Activated CD4-positive, alpha-beta T cell treated with anti-CD3 and anti-CD28 coated beads for 36 hours (primary cell): ENCODE measurements at regions not wholly inside any gene's neighbourhood (a gene's known extent, or its start where the extent isn't known, plus 50 kb on each side); places are given as distances from the start of the nearest gene placed in this dataset.

Experiments used
- ATAC-seq: fragments of 200-7000 bp; cut with Tn5 transposase; one replicate; pipeline ENCODE4 v1.10.0; 2021; ENCODE audit warnings: mild to moderate bottlenecking, moderate library complexity
- CTCF ChIA-PET: fragments of 350-600 bp; sonication (Branson Sonifier 250); formaldehyde crosslinking; loops from one replicate; lab custom pipeline; 2021; ENCODE audit warnings: antibody characterized with exemption; lab: Charles Lee
- POLR2A ChIA-PET: fragments of 350-600 bp; sonication (Branson Sonifier 250); formaldehyde crosslinking; loops from one replicate; lab custom pipeline; 2021; ENCODE audit warnings: antibody characterized with exemption, inconsistent platforms; lab: Charles Lee
- DNase-seq: peaks from one replicate; pipeline ENCODE4 v3.0.0-alpha.2; 2020
- H3K27ac Mint-ChIP-seq: one replicate; pipeline ENCODE4 v1.8.0; 2021; ENCODE audit warnings: mixed read lengths
- H3K27me3 Mint-ChIP-seq: one replicate; pipeline ENCODE4 v1.8.0; 2021; ENCODE audit warnings: mixed read lengths
- H3K36me3 Mint-ChIP-seq: one replicate; pipeline ENCODE4 v1.8.0; 2021; ENCODE audit warnings: low read depth, mixed read lengths
- H3K4me1 Mint-ChIP-seq: one replicate; pipeline ENCODE4 v1.8.0; 2021; ENCODE audit warnings: mixed read lengths
- H3K4me3 Mint-ChIP-seq: one replicate; pipeline ENCODE4 v1.8.0; 2021; ENCODE audit warnings: mild to moderate bottlenecking, moderate library complexity, mixed read lengths
- H3K9me3 Mint-ChIP-seq: one replicate; pipeline ENCODE4 v1.8.0; 2021; ENCODE audit warnings: low read depth, mixed read lengths
- intact Hi-C, 2 experiments: fragments of 100-400 bp; cut with DNase I in 1 of 2; cut with micrococcal nuclease in 1 of 2; formaldehyde crosslinking; loops; one replicate each; pipeline versions ENCODE4 v1.14.2 to v1.15.1; 2022 to 2024; cut with DNase I, micrococcal nuclease

- Mint-ChIP-seq H3K4me1 (no peaks in the 10 kb centered on the region), H3K36me3 (no peaks in the 10 kb centered on the region), H3K27ac (no peak overlapping the region), H3K9me3 (no peaks in the 10 kb centered on the region), H3K27me3 (peaks cover 20% of the 10 kb centered on the region), H3K4me3 (no peak overlapping the region)
- ChIA-PET CTCF (interaction anchor here (0.8 kb wide), 1 partner anchor 9 kb away, joined by 3 read pairs; no protein-coding TSS in a partner anchor), POLR2A (no interaction called here)
- no peak for ATAC-seq
- intact Hi-C loops = no loop called here
- no peak for DNase-seq
Measured at GRCh38 chr9:117775591-117775990, 71.4 kb downstream of the TLR4 start.

GRCh38 chr9:117777823-117778222 is 73.6 kb downstream of the TLR4 start:
- Mint-ChIP-seq H3K27me3 (peaks cover 16% of the 10 kb centered on the region), H3K36me3 (no peaks in the 10 kb centered on the region), H3K9me3 (no peaks in the 10 kb centered on the region), H3K4me1 (peaks cover 2% of the 10 kb centered on the region), H3K27ac (no peak overlapping the region), H3K4me3 (no peak overlapping the region)
- DNase-seq (no peak), ATAC-seq (no peak)
- CTCF ChIA-PET = no interaction called here
- POLR2A ChIA-PET = no interaction called here
- intact Hi-C loops = no loop called here

- CTCF ChIA-PET = interaction anchor here (0.7 to 1.5 kb wide), 2 partner anchors 14 to 200 kb away, joined by 3 to 4 read pairs; no protein-coding TSS in a partner anchor
- Mint-ChIP-seq H3K36me3 (no peaks in the 10 kb centered on the region), H3K4me3 (no peak overlapping the region), H3K27ac (no peak overlapping the region), H3K9me3 (no peaks in the 10 kb centered on the region), H3K4me1 (peaks cover 2% of the 10 kb centered on the region), H3K27me3 (peaks cover 4% of the 10 kb centered on the region)
- DNase-seq (no peak), ATAC-seq (no peak)
- POLR2A ChIA-PET = no interaction called here
- intact Hi-C loops = loop anchor here in 1 of 2 experiments (10.0 kb wide), 1 partner anchor 135 kb away; no protein-coding TSS in a partner anchor
Measured at GRCh38 chr9:117779760-117780159, 75.6 kb downstream of the TLR4 start.

- H3K36me3 Mint-ChIP-seq = no peaks in the 10 kb centered on the region
- POLR2A ChIA-PET = no interaction called here
Measured at GRCh38 chr9:117782931-117783788, 79.0 kb downstream of the TLR4 start.

GRCh38 chr9:117783828-117784227 is 79.6 kb downstream of the TLR4 start:
- no peak overlapping the region for H3K4me3 Mint-ChIP-seq
- ChIA-PET CTCF (no interaction called here), POLR2A (no interaction called here)
- no peaks in the 10 kb centered on the region for H3K9me3 Mint-ChIP-seq
- peaks cover 2% of the 10 kb centered on the region for H3K4me1 Mint-ChIP-seq
- H3K27me3 Mint-ChIP-seq = peaks cover 4% of the 10 kb centered on the region
- intact Hi-C loops = loop anchor here (2.0 to 10.0 kb wide), 2 partner anchors 101 to 139 kb away; no protein-coding TSS in a partner anchor
- peak; percentile 41 for DNase-seq
- H3K36me3 Mint-ChIP-seq = no peaks in the 10 kb centered on the region
- no peak overlapping the region for H3K27ac Mint-ChIP-seq
- ATAC-seq = peak; percentile 70

More at GRCh38 chr9:117782931-117783788, 79.0 kb downstream of the TLR4 start:
- peak; percentile 73 for DNase-seq
- no peak overlapping the region for H3K27ac Mint-ChIP-seq
- H3K27me3 Mint-ChIP-seq = peaks cover 4% of the 10 kb centered on the region
- H3K4me1 Mint-ChIP-seq = peaks cover 2% of the 10 kb centered on the region
- CTCF ChIA-PET = interaction anchor here (0.7 kb wide), 2 partner anchors 8 to 111 kb away, joined by 4 to 6 read pairs; no protein-coding TSS in a partner anchor
- no peak overlapping the region for H3K4me3 Mint-ChIP-seq
- intact Hi-C loops = loop anchor here (2.0 to 10.0 kb wide), 2 partner anchors 100 to 138 kb away; no protein-coding TSS in a partner anchor
- H3K9me3 Mint-ChIP-seq = no peaks in the 10 kb centered on the region
- ATAC-seq = peak; percentile 85

- Mint-ChIP-seq H3K27me3 (peaks cover 3% of the 10 kb centered on the region), H3K9me3 (no peaks in the 10 kb centered on the region), H3K4me3 (no peak overlapping the region), H3K4me1 (peaks cover 2% of the 10 kb centered on the region), H3K36me3 (no peaks in the 10 kb centered on the region), H3K27ac (no peak overlapping the region)
- POLR2A ChIA-PET = no interaction called here
- CTCF ChIA-PET = interaction anchor here (0.5 kb wide), 1 partner anchor 9 kb away, joined by 3 read pairs; no protein-coding TSS in a partner anchor
- intact Hi-C loops = loop anchor here in 1 of 2 experiments (10.0 kb wide), 1 partner anchor 140 kb away; no protein-coding TSS in a partner anchor
- DNase-seq (no peak), ATAC-seq (no peak)
Measured at GRCh38 chr9:117784996-117785395, 80.8 kb downstream of the TLR4 start.

GRCh38 chr9:117787746-117788145 is 83.5 kb downstream of the TLR4 start:
- no peak for DNase-seq
- no peaks in the 10 kb centered on the region for H3K9me3 Mint-ChIP-seq
- H3K4me1 Mint-ChIP-seq = no peaks in the 10 kb centered on the region
- ChIA-PET POLR2A (no interaction called here), CTCF (no interaction called here)
- intact Hi-C loops = loop anchor here in 1 of 2 experiments (10.0 kb wide), 1 partner anchor 143 kb away; no protein-coding TSS in a partner anchor
- H3K27ac Mint-ChIP-seq = no peak overlapping the region
- H3K36me3 Mint-ChIP-seq = no peaks in the 10 kb centered on the region
- H3K4me3 Mint-ChIP-seq = no peak overlapping the region
- ATAC-seq = no peak
- H3K27me3 Mint-ChIP-seq = no peaks in the 10 kb centered on the region

GRCh38 chr9:117795271-117795670 is 91.1 kb downstream of the TLR4 start:
- H3K9me3 Mint-ChIP-seq = no peaks in the 10 kb centered on the region
- intact Hi-C loops = no loop called here
- no peak for DNase-seq
- peaks cover 11% of the 10 kb centered on the region for H3K27me3 Mint-ChIP-seq
- no peak overlapping the region for H3K27ac Mint-ChIP-seq
- no peak for ATAC-seq
- no peaks in the 10 kb centered on the region for H3K4me1 Mint-ChIP-seq
- POLR2A ChIA-PET = no interaction called here
- CTCF ChIA-PET = no interaction called here
- no peaks in the 10 kb centered on the region for H3K36me3 Mint-ChIP-seq
- H3K4me3 Mint-ChIP-seq = no peak overlapping the region

GRCh38 chr9:117796681-117797080 is 92.5 kb downstream of the TLR4 start:
- no peak overlapping the region for H3K27ac Mint-ChIP-seq
- H3K9me3 Mint-ChIP-seq = no peaks in the 10 kb centered on the region
- CTCF ChIA-PET = no interaction called here
- POLR2A ChIA-PET = no interaction called here
- H3K27me3 Mint-ChIP-seq = peaks cover 12% of the 10 kb centered on the region
- no peak for ATAC-seq
- intact Hi-C loops = no loop called here
- H3K36me3 Mint-ChIP-seq = no peaks in the 10 kb centered on the region
- no peaks in the 10 kb centered on the region for H3K4me1 Mint-ChIP-seq
- DNase-seq = no peak
- H3K4me3 Mint-ChIP-seq = no peak overlapping the region

- no peaks in the 10 kb centered on the region for H3K36me3 Mint-ChIP-seq
- no peaks in the 10 kb centered on the region for H3K9me3 Mint-ChIP-seq
- no peak overlapping the region for H3K27ac Mint-ChIP-seq
- H3K4me3 Mint-ChIP-seq = no peak overlapping the region
- ChIA-PET CTCF (no interaction called here), POLR2A (no interaction called here)
- no peaks in the 10 kb centered on the region for H3K4me1 Mint-ChIP-seq
- intact Hi-C loops = no loop called here
- DNase-seq (no peak), ATAC-seq (no peak)
- H3K27me3 Mint-ChIP-seq = peaks cover 19% of the 10 kb centered on the region
Measured at GRCh38 chr9:117800389-117800788, 96.2 kb downstream of the TLR4 start.

- H3K27ac Mint-ChIP-seq = no peak overlapping the region
- H3K4me1 Mint-ChIP-seq = no peaks in the 10 kb centered on the region
- ATAC-seq (no peak), DNase-seq (no peak)
- H3K9me3 Mint-ChIP-seq = peaks cover 5% of the 10 kb centered on the region
- POLR2A ChIA-PET = no interaction called here
- intact Hi-C loops = no loop called here
- H3K4me3 Mint-ChIP-seq = no peak overlapping the region
- CTCF ChIA-PET = no interaction called here
- no peaks in the 10 kb centered on the region for H3K36me3 Mint-ChIP-seq
- peaks cover 28% of the 10 kb centered on the region for H3K27me3 Mint-ChIP-seq
Measured at GRCh38 chr9:117809751-117810150, 105.5 kb downstream of the TLR4 start.

- ATAC-seq = no peak
- POLR2A ChIA-PET = no interaction called here
- Mint-ChIP-seq H3K27me3 (peaks cover 24% of the 10 kb centered on the region), H3K4me3 (no peak overlapping the region), H3K27ac (no peak overlapping the region), H3K4me1 (peaks cover 9% of the 10 kb centered on the region), H3K36me3 (no peaks in the 10 kb centered on the region), H3K9me3 (no peaks in the 10 kb centered on the region)
- intact Hi-C loops = no loop called here
- CTCF ChIA-PET = no interaction called here
- DNase-seq = no peak
Measured at GRCh38 chr9:117815315-117815714, 111.1 kb downstream of the TLR4 start.
